OCI-LY1 (cell line): ENCODE measurements at regions not wholly inside any gene's neighbourhood (a gene's known extent, or its start where the extent isn't known, plus 50 kb on each side); places are given as distances from the start of the nearest gene placed in this dataset.

Experiments
- H2AFZ ChIP-seq: fragments of 200-600 bp; sonication (generic), shearing (Covaris generic); 2 replicates; pipeline ENCODE4 v1.6.0; 2014; ENCODE audit warnings: antibody characterized with exemption, mild to moderate bottlenecking, low read length
- H3F3A ChIP-seq: fragments of 200-600 bp; sonication (generic), shearing (Covaris generic); 2 replicates; pipeline ENCODE4 v1.6.0; 2014; ENCODE audit warnings: mild to moderate bottlenecking, antibody characterized with exemption, low read length, moderate library complexity; ENCODE audit not compliant: insufficient read depth
- H3K27ac ChIP-seq: fragments of 200-600 bp; sonication (generic); 2 replicates; pipeline ENCODE4 v1.5.1; 2014; ENCODE audit warnings: low read length, mixed run types, mild to moderate bottlenecking, low read depth; ENCODE audit not compliant: poor library complexity, severe bottlenecking
- H3K27me3 ChIP-seq: fragments of 200-600 bp; sonication (generic); 2 replicates; pipeline ENCODE4 v1.6.0; 2014; ENCODE audit warnings: antibody characterized with exemption, mild to moderate bottlenecking, low read length, moderate library complexity; ENCODE audit not compliant: insufficient read depth
- H3K36me3 ChIP-seq: fragments of 200-600 bp; sonication (generic); 2 replicates; pipeline ENCODE4 v1.6.1; 2014; ENCODE audit warnings: mild to moderate bottlenecking, antibody characterized with exemption, low read length, moderate library complexity, mixed read lengths; ENCODE audit not compliant: insufficient read depth
- H3K4me1 ChIP-seq: fragments of 200-600 bp; sonication (generic); 2 replicates; pipeline ENCODE4 v1.5.1; 2014; ENCODE audit warnings: mild to moderate bottlenecking, low read length, moderate library complexity; ENCODE audit not compliant: insufficient read depth, severe bottlenecking
- H3K4me2 ChIP-seq: fragments of 200-600 bp; sonication (generic), shearing (Covaris generic); 2 replicates; pipeline ENCODE4 v1.6.1; 2014; ENCODE audit warnings: low read length
- H3K4me3 ChIP-seq: fragments of 200-600 bp; sonication (generic); 2 replicates; pipeline ENCODE4 v1.5.1; 2014; ENCODE audit warnings: low read length, low read depth, mild to moderate bottlenecking, mixed read lengths; ENCODE audit not compliant: poor library complexity, severe bottlenecking
- H3K79me2 ChIP-seq: fragments of 200-600 bp; shearing (Covaris generic); 2 replicates; pipeline ENCODE4 v1.6.1; 2016; ENCODE audit warnings: mixed run types, low read length, mixed read lengths; ENCODE audit not compliant: insufficient read depth
- H3K9ac ChIP-seq: fragments of 200-600 bp; sonication (generic), shearing (Covaris generic); 2 replicates; pipeline ENCODE4 v1.6.1; 2014; ENCODE audit warnings: mild to moderate bottlenecking, low read length, mixed read lengths
- H3K9me2 ChIP-seq: fragments of 200-600 bp; sonication (generic), shearing (Covaris generic); 2 replicates; pipeline ENCODE4 v1.6.1; 2014; ENCODE audit warnings: low read depth, mild to moderate bottlenecking, low read length, mixed read lengths
- H3K9me3 ChIP-seq: fragments of 200-600 bp; shearing (Covaris generic); 2 replicates; pipeline ENCODE4 v1.6.1; 2014; ENCODE audit warnings: low read length, mixed read lengths
- H4K20me1 ChIP-seq: fragments of 200-600 bp; sonication (generic), shearing (Covaris generic); 2 replicates; pipeline ENCODE4 v1.6.0; 2016; ENCODE audit warnings: mild to moderate bottlenecking, low read length; ENCODE audit not compliant: insufficient read depth
- EZH2 ChIP-seq: fragments of 200-600 bp; sonication (generic), shearing (Covaris generic); IDR thresholded peaks from 2 replicates; pipeline ENCODE4 v1.8.0; 2017; ENCODE audit warnings: borderline replicate concordance, mixed run types, mild to moderate bottlenecking, antibody characterized with exemption, low read length, moderate library complexity, mixed read lengths
- TF ChIP-seq, protein P1 (sequence below): fragments of 200-600 bp; sonication (generic), shearing (Covaris generic); IDR thresholded peaks from 2 replicates; pipeline ENCODE4 v1.5.1; 2017; ENCODE audit warnings: mild to moderate bottlenecking, antibody characterized with exemption, low read length, moderate library complexity, mixed read lengths

DNA sequence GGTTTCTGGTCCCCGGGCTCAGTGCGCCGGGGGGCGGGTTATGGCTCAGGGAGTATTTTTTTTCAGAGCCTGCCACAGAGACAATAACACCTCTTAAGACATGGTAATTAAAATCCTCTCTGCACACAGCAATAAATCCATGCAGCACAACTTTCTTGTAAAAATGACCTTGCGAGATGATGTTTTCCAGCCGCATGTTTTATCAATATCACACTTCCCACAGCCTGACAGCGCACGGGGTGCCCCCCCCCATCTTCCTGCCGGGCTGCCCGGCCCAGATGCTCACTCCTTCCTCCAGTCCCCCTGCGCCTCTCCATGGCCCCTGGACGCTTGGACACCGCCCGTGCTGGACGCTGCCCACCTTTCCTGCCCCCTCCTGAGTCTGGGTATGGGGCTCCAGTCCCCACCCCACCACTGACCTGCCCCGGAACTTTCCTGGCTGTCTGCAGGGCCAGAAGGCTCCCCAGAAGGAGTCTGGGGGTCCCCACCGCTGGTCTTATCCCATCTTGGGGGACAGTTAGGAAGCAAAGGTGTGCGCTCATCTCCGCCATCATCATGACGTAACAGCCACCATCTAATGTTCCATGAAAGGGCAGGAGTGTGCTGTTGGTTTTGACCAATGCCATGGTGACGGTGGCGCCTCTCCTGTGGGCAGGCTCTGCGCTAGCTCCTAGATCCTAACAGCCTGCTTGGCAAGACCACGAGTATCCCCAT lies 182.9 kb downstream of the KIF26A start:
- Histone ChIP-seq H3K9me2 (no peaks in the 10 kb centered on the region), H3K4me3 (no peak overlapping the region), H3K27me3 (no peaks in the 10 kb centered on the region), H3K9me3 (no peaks in the 10 kb centered on the region), H4K20me1 (no peaks in the 10 kb centered on the region), H3K36me3 (no peaks in the 10 kb centered on the region), H2AFZ (no peak overlapping the region), H3K9ac (no peak overlapping the region), H3F3A (no peaks in the 10 kb centered on the region), H3K27ac (no peak overlapping the region), H3K79me2 (no peaks in the 10 kb centered on the region), H3K4me1 (no peaks in the 10 kb centered on the region), H3K4me2 (no peak overlapping the region)
- TF ChIP-seq, protein P1, sequence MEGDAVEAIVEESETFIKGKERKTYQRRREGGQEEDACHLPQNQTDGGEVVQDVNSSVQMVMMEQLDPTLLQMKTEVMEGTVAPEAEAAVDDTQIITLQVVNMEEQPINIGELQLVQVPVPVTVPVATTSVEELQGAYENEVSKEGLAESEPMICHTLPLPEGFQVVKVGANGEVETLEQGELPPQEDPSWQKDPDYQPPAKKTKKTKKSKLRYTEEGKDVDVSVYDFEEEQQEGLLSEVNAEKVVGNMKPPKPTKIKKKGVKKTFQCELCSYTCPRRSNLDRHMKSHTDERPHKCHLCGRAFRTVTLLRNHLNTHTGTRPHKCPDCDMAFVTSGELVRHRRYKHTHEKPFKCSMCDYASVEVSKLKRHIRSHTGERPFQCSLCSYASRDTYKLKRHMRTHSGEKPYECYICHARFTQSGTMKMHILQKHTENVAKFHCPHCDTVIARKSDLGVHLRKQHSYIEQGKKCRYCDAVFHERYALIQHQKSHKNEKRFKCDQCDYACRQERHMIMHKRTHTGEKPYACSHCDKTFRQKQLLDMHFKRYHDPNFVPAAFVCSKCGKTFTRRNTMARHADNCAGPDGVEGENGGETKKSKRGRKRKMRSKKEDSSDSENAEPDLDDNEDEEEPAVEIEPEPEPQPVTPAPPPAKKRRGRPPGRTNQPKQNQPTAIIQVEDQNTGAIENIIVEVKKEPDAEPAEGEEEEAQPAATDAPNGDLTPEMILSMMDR, result no peak
- no peak for TF ChIP-seq EZH2

DNA sequence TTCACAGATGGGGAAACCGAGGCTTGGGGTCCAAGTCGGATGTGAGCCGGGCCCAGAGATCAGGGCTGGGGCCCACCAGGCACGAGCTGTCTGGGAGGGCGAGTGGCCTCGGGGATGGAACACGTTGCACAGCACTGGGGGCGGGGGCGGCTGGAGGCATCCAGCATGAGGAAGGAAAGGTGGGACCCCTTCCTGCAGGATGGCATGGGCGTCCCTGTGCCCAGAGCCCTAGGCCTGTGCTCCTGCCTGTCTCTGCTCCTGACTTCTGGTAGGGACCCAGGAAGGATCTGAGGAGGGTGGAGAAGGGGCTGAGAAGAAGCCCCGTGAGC lies 183.4 kb downstream of the KIF26A start:
- H3K9me2 ChIP-seq, result no peaks in the 10 kb centered on the region
- TF ChIP-seq, protein P1, result no peak
- no peak for TF ChIP-seq EZH2
- no peak overlapping the region for H2AFZ ChIP-seq
- H3K9ac ChIP-seq, result no peak overlapping the region
- no peaks in the 10 kb centered on the region for H3K79me2 ChIP-seq
- H3K9me3 ChIP-seq, result no peaks in the 10 kb centered on the region
- no peak overlapping the region for H3K4me2 ChIP-seq
- H3K27me3 ChIP-seq, result no peaks in the 10 kb centered on the region
- no peaks in the 10 kb centered on the region for H3K4me1 ChIP-seq
- H4K20me1 ChIP-seq, result no peaks in the 10 kb centered on the region
- H3K36me3 ChIP-seq, result no peaks in the 10 kb centered on the region
- no peak overlapping the region for H3K27ac ChIP-seq
- H3F3A ChIP-seq, result no peaks in the 10 kb centered on the region
- H3K4me3 ChIP-seq, result no peak overlapping the region

DNA sequence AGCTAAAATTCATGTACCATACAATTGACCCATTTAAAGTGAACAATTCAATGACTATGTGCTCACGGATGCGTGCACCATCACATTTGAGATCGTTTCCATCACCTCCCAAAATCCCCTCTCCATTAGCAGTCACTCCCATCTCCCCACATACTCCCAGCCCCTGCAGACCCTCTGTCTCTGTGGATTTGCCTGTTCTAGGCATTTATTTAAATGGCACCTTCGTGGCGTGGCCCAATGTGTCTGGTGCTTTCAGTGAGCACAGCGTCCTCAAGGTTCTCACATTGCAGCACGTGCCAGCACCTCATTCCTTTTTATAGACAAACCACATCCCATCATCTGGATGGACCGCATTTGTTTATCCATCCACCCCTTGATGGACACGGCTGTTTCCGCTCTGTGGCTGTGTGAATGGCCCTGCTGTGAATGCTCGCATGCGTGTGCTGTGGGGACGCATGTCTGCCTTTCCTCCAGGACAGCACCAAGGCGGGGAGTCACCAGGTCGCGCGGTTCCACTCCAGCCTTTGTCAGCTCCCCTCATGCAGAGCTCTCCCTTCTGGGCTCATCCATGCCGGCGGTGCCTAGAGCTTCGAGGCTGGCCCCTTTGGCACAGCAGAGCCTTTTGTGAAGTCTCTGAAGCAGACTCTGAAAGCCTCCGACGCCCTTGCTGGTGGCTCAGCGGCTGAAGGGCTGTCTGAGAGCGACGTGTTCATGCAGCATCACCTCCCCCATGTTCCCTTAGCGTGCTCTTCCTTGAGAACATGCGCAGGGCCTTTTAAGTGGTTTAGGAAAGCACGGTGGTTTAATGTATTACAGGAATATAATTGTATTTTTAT lies 184.4 kb downstream of the KIF26A start:
- no peaks in the 10 kb centered on the region for H3F3A ChIP-seq
- H2AFZ ChIP-seq, result no peak overlapping the region
- no peaks in the 10 kb centered on the region for H3K4me1 ChIP-seq
- H3K9ac ChIP-seq, result no peak overlapping the region
- H3K9me2 ChIP-seq, result no peaks in the 10 kb centered on the region
- H3K4me2 ChIP-seq, result no peak overlapping the region
- H3K79me2 ChIP-seq, result no peaks in the 10 kb centered on the region
- H3K36me3 ChIP-seq, result no peaks in the 10 kb centered on the region
- H3K4me3 ChIP-seq, result no peak overlapping the region
- H3K27ac ChIP-seq, result no peak overlapping the region
- no peaks in the 10 kb centered on the region for H4K20me1 ChIP-seq
- TF ChIP-seq, protein P1, result no peak
- TF ChIP-seq EZH2, result no peak
- H3K27me3 ChIP-seq, result no peaks in the 10 kb centered on the region
- H3K9me3 ChIP-seq, result no peaks in the 10 kb centered on the region
